IMR-90 (cell line): ENCODE measurements at regions not wholly inside any gene's neighbourhood (a gene's known extent, or its start where the extent isn't known, plus 50 kb on each side); places are given as distances from the start of the nearest gene placed in this dataset.

Source experiments
- CEBPB ChIP-seq: IDR thresholded peaks from 2 replicates; pipeline ENCODE4 v1.6.1; 2012; ENCODE audit warnings: low read depth, low read length, improper control_type of control experiment
- CTCF ChIP-seq: conservative IDR thresholded peaks from 2 replicates; pipeline ENCODE4 v1.5.1; 2012; ENCODE audit warnings: mild to moderate bottlenecking, low read depth, low read length, improper control_type of control experiment
- MAZ ChIP-seq: IDR thresholded peaks from 2 replicates; pipeline ENCODE4 v1.6.1; 2012; ENCODE audit warnings: low read depth, mild to moderate bottlenecking, low read length, improper control_type of control experiment, moderate library complexity, borderline replicate concordance
- MXI1 ChIP-seq: IDR thresholded peaks from 2 replicates; pipeline ENCODE4 v1.6.1; 2012; ENCODE audit warnings: low read depth, mild to moderate bottlenecking, low read length, moderate library complexity, borderline replicate concordance
- NFE2L2 ChIP-seq: fragments of 150-350 bp; IDR thresholded peaks from 2 replicates; pipeline ENCODE4 v1.6.1; 2016; ENCODE audit warnings: low read depth, mild to moderate bottlenecking, low read length
- POLR2A ChIP-seq: IDR thresholded peaks from 2 replicates; pipeline ENCODE4 v1.6.1; 2012; ENCODE audit warnings: mild to moderate bottlenecking, low read depth, low read length
- RAD21 ChIP-seq: IDR thresholded peaks from 2 replicates; pipeline ENCODE4 v1.6.1; 2012; ENCODE audit warnings: low read length, improper control_type of control experiment

DNA sequence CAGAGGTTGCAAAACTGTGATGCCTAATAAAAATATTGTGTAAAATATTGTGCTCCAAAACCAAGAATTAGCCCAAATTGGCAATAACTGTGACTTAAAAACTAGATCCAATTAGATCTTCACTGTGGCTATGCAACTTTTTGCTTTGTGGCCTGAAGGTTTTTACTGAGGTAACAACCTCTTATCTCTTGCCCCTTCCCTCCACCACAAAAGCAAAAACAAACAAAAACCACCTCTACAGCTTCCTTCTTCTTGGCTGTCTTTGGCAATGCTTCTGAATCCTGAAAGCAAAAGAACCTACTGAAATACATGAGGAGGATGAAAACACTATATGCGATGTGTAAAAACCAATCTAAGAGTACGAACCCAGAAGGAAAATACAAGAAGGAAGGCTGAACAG lies 226.7 kb upstream of the MBL2 start:
- TF ChIP-seq CTCF, result no peak
- no peak for TF ChIP-seq NFE2L2
- TF ChIP-seq MAZ, result no peak
- no peak for TF ChIP-seq MXI1
- TF ChIP-seq POLR2A, result no peak
- no peak for TF ChIP-seq CEBPB
- TF ChIP-seq RAD21, result no peak
